Nephron (organoid): ENCODE measurements at regions not wholly inside any gene's neighbourhood (a gene's known extent, or its start where the extent isn't known, plus 50 kb on each side); places are given as distances from the start of the nearest gene placed in this dataset.

ENCODE experiments used
- H3K27ac Mint-ChIP-seq, 3 experiments: 2 replicates each; pipeline ENCODE4 v1.8.0; 2020; ENCODE audit warnings: mixed read lengths in 3 of 3, mild to moderate bottlenecking in 2 of 3, moderate library complexity in 1 of 3
- H3K27me3 Mint-ChIP-seq: 2 replicates; pipeline ENCODE4 v1.8.0; 2021; ENCODE audit warnings: low read depth, mild to moderate bottlenecking, moderate library complexity, mixed read lengths
- H3K36me3 Mint-ChIP-seq: 2 replicates; pipeline ENCODE4 v1.8.0; 2020; ENCODE audit warnings: low read depth, mixed read lengths
- H3K4me1 Mint-ChIP-seq: 2 replicates; pipeline ENCODE4 v1.8.0; 2020; ENCODE audit warnings: mixed read lengths
- H3K4me3 Mint-ChIP-seq, 3 experiments: 2 replicates each; pipeline ENCODE4 v1.8.0; 2020; ENCODE audit warnings: mild to moderate bottlenecking in 3 of 3, mixed read lengths in 3 of 3, moderate library complexity in 2 of 3
- H3K9me3 Mint-ChIP-seq: 2 replicates; pipeline ENCODE4 v1.8.0; 2020; ENCODE audit warnings: mixed read lengths
- CTCF ChIP-seq, 3 experiments: fragments of 200-600 bp; sonication (generic); IDR thresholded peaks; one replicate each; pipeline ENCODE4 v1.5.0; 2021; ENCODE audit warnings: antibody characterized with exemption in 3 of 3; ENCODE audit not compliant: unreplicated experiment in 3 of 3

- Mint-ChIP-seq H3K27ac (no peak overlapping the region), H3K27me3 (no peaks in the 10 kb centered on the region), H3K9me3 (no peaks in the 10 kb centered on the region), H3K36me3 (no peaks in the 10 kb centered on the region), H3K4me1 (no peaks in the 10 kb centered on the region), H3K4me3 (no peak overlapping the region)
- no peak for TF ChIP-seq CTCF (IDR thresholded peaks at IDR 0.05; ENCODE audit: unreplicated experiment in 3 of 3)
These were observed 1221.6 kb downstream of the MAT2B start for GRCh38 chr5:164727012-164727411.

- Mint-ChIP-seq H3K27ac (no peak overlapping the region), H3K4me3 (no peak overlapping the region), H3K27me3 (no peaks in the 10 kb centered on the region)
These were observed 1223.3 kb downstream of the MAT2B start for GRCh38 chr5:164728733-164729132.

GRCh38 chr5:164735334-164735733 is 1229.9 kb downstream of the MAT2B start:
- H3K27me3 Mint-ChIP-seq: no peaks in the 10 kb centered on the region

More at GRCh38 chr5:164728733-164729132, 1223.3 kb downstream of the MAT2B start:
- Mint-ChIP-seq H3K9me3 (no peaks in the 10 kb centered on the region), H3K36me3 (no peaks in the 10 kb centered on the region), H3K4me1 (no peaks in the 10 kb centered on the region)
- TF ChIP-seq CTCF (IDR thresholded peaks at IDR 0.05; ENCODE audit: unreplicated experiment in 3 of 3): no peak

GRCh38 chr5:164741376-164741775 is 1236.0 kb downstream of the MAT2B start:
- Mint-ChIP-seq H3K4me3 (no peak overlapping the region), H3K4me1 (no peaks in the 10 kb centered on the region), H3K36me3 (no peaks in the 10 kb centered on the region), H3K27ac (no peak overlapping the region), H3K9me3 (no peaks in the 10 kb centered on the region), H3K27me3 (no peaks in the 10 kb centered on the region)
- TF ChIP-seq CTCF (IDR thresholded peaks at IDR 0.05; ENCODE audit: unreplicated experiment in 3 of 3): no peak

More at GRCh38 chr5:164735334-164735733, 1229.9 kb downstream of the MAT2B start:
- no peaks in the 10 kb centered on the region for H3K9me3 Mint-ChIP-seq
- H3K27ac Mint-ChIP-seq: no peak overlapping the region
- H3K4me3 Mint-ChIP-seq: no peak overlapping the region
- no peak for TF ChIP-seq CTCF (IDR thresholded peaks at IDR 0.05; ENCODE audit: unreplicated experiment in 3 of 3)
- H3K36me3 Mint-ChIP-seq: no peaks in the 10 kb centered on the region
- no peaks in the 10 kb centered on the region for H3K4me1 Mint-ChIP-seq

GRCh38 chr5:164742025-164742424 is 1236.6 kb downstream of the MAT2B start:
- H3K9me3 Mint-ChIP-seq: no peaks in the 10 kb centered on the region

More at GRCh38 chr5:164742025-164742424, 1236.6 kb downstream of the MAT2B start:
- TF ChIP-seq CTCF (IDR thresholded peaks at IDR 0.05; ENCODE audit: unreplicated experiment in 3 of 3): no peak
- no peaks in the 10 kb centered on the region for H3K36me3 Mint-ChIP-seq
- H3K4me3 Mint-ChIP-seq: no peak overlapping the region
- H3K27me3 Mint-ChIP-seq: no peaks in the 10 kb centered on the region
- no peaks in the 10 kb centered on the region for H3K4me1 Mint-ChIP-seq
- H3K27ac Mint-ChIP-seq: no peak overlapping the region
